ENCODE measurements at regions not wholly inside any gene's neighbourhood (a gene's known extent, or its start where the extent isn't known, plus 50 kb on each side); places are given as distances from the start of the nearest gene placed in this dataset.

- TF ChIP-seq BCLAF1 (IDR thresholded peaks at IDR 0.05) = no peak
- TF ChIP-seq SUZ12 (IDR thresholded peaks at IDR 0.05; ENCODE audit: low read depth, low read length) = no peak
- TF ChIP-seq MTF1 (CRISPR knock-in tag; IDR thresholded peaks at IDR 0.05) = no peak
- no peak for TF ChIP-seq ETV6 (CRISPR knock-in tag; conservative IDR thresholded peaks at IDR 0.05)
- no peak for TF ChIP-seq CTCF (CRISPR knock-in tag; IDR thresholded peaks at IDR 0.05)
- TF ChIP-seq PATZ1 (CRISPR knock-in tag; IDR thresholded peaks at IDR 0.05) = no peak
Measured at GRCh38 chr2:19478409-19478808, 120.0 kb upstream of the OSR1 start.

All from HepG2 (cell line).